ENCODE measurements at regions not wholly inside any gene's neighbourhood (a gene's known extent, or its start where the extent isn't known, plus 50 kb on each side); places are given as distances from the start of the nearest gene placed in this dataset.

- TF ChIP-seq CTCF (IDR thresholded peaks at IDR 0.05; ENCODE audit: borderline replicate concordance, extremely low read depth, low read length, poor library complexity, severe bottlenecking): no peak
- TF ChIP-seq EZH2 (IDR thresholded peaks at IDR 0.05; ENCODE audit: borderline replicate concordance, low read depth, low read length, severe bottlenecking): no peak
These were observed 314.4 kb upstream of the NPSR1 start for GRCh38 chr7:34343667-34344066.

Data from DND-41 (cell line).